HG03520 (cell line): ENCODE measurements at regions not wholly inside any gene's neighbourhood (a gene's known extent, or its start where the extent isn't known, plus 50 kb on each side); places are given as distances from the start of the nearest gene placed in this dataset.

ENCODE experiments used
- ATAC-seq: cut with Tn5 transposase; IDR thresholded peaks from one replicate; pipeline ENCODE4 v1.9.1; 2021; ENCODE audit warnings: mild to moderate bottlenecking, moderate library complexity; ENCODE audit not compliant: unreplicated experiment

- ATAC-seq = no peak
Measured at GRCh38 chr13:68696907-68697306, 1410.7 kb upstream of the ATXN8OS start.

DNA sequence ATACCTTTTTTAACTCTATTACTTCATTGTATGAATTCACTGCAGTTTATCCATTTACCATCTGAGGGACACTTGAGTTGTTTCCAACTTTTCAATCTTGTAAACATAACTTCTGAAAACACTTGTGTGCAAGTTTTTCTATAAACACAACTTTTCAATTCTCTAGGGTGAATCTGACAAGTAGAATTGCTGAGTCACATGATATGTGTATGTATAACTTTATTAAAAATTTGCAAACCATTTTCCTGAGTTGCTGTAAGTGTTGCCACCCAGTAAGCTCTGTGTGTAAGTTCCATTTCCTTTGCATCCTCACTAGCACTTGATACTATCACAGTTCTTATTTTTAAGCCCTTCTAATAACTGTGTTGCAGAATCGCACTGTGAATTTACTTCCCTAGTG is 1415.6 kb upstream of the ATXN8OS start:
- ATAC-seq = no peak

DNA sequence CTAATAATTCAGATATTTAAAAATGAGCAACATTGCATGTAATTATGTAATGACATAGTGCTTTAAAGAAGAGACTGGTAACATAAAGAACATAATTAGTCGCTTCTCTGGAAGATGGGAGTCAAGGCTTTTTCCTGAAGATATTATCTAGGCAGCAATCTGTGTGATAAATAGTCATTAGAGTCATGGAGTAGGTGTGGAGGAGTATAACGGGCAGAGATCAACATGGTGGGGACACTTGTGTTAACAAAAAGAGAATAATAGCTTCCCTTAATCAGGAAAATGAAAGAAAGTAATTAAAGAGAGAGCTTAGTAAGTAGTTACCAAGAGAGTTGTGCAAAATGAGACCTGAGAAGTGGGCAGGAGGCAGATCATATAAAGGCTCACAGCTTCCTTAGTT is 1417.1 kb upstream of the ATXN8OS start:
- no peak for ATAC-seq

GRCh38 chr13:68676513-68677115 is 1431.0 kb upstream of the ATXN8OS start:
- ATAC-seq = no peak

- no peak for ATAC-seq
Measured at GRCh38 chr13:68675209-68675608, 1432.4 kb upstream of the ATXN8OS start.

- no peak for ATAC-seq
Measured at GRCh38 chr13:68667863-68668262, 1437.7 kb upstream of the PCDH9 start.

- ATAC-seq = no peak
Measured at GRCh38 chr13:68666774-68667397, 1436.8 kb upstream of the PCDH9 start.

DNA sequence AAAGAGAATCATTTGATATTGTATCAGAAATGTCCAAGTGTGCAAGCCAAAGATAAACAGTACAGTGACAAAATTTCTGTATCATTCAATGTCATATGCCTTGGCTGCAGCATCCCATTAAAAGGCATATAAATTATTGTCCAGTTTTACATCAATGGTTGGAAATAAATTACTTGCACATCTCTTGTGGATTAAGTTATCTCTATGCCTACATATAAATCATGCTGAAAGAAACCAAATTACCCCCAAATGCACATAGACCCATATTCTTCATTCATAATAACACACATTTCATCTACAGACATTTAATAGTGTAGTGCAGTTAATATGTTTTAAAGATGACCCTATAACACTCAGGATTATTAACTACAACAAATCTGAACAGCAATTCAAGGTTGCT is 1415.7 kb upstream of the PCDH9 start:
- ATAC-seq = no peak

DNA sequence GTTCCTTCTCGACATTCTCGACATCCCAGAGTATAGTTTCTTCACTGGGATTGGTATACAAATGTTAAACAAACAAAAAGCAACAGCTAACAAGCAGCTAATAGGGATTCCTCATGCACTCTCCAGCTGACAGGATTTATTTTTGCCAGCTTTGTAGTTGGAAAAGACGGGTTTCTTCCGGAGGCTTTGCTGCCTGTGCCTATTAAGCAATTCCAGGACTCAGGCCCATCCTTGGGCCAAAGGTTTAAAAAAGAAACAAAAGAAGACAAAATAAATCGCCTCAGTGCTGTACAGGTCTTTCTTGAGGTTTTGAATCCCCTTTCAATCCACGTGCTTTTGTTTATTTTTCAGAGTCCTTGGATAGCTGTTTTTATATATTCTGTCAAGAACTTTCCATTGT is 1414.5 kb upstream of the PCDH9 start:
- ATAC-seq = no peak

GRCh38 chr13:68636784-68637183 is 1406.6 kb upstream of the PCDH9 start:
- ATAC-seq = no peak

- no peak for ATAC-seq
Measured at GRCh38 chr13:68628994-68629393, 1398.9 kb upstream of the PCDH9 start.

GRCh38 chr13:68627379-68627778 is 1397.2 kb upstream of the PCDH9 start:
- no peak for ATAC-seq

DNA sequence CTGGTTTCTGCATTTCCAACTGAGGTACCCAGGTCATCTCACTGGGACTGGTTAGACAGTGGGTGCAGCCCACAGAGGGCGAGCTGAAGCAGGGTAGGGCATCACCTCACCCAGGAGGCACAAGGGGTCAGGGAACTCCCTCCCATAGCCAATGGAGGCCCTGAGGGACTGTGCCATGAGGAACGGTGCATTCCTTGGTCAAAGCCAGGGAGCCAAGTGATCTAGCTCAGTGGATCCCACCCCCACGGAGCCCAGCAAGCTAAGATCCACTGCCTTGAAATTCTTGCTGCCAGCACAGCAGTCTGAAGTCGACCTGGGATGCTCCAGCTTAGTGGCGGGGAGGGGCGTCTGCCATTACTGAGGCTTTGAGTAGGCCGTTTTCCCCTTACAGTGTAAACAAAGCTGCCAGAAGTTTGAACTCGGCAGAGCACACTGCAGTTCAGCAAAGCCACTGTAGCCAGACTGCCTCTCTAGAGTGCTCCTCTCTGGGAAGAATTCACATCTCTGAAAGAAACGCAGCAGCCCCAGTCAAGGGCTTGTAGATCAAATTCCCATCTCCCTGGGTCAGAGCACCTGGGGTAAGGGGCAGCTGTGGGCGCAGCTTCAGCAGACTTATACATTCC is 1386.6 kb upstream of the PCDH9 start:
- no peak for ATAC-seq

DNA sequence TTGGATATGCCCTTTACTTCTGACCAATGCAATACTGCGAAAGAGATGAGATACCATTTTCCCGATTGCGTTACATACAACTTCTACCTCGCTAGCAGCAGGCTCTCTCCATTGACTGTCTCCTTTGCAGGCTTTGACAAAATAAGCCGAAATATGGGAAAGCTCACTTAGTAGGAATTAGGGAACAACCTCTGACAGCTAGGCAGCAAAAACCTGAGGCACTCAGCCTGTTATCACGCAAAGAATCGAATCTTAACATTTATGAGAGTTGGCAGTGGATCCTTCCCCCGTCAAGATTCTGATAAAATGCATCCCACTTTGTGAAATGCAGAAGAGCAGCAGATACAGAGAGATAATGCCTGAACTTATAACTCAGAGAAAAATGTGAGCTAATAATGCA is 1379.5 kb upstream of the PCDH9 start:
- ATAC-seq = no peak

GRCh38 chr13:68608147-68608546 is 1378.0 kb upstream of the PCDH9 start:
- no peak for ATAC-seq

GRCh38 chr13:68597641-68598040 is 1367.5 kb upstream of the PCDH9 start:
- no peak for ATAC-seq

DNA sequence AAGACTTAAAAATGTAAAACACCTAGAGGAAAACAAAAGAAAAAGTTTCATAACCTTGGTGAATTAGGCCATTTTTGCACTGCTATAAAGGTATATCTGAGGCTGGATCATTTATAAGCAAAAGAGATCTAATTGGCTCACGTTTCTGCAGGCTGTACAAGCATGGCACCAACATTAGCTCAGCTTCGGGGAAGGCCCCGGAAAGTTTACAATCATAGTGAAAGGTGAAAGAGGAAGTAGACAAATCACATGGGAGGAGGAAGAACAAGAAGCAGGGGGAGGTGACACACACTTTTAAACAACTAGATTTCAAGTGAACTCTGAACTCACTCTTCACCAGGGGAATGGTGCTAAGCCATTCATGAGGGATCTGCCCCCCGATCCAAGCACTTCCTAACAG is 1358.5 kb upstream of the PCDH9 start:
- ATAC-seq = peak; percentile 100

DNA sequence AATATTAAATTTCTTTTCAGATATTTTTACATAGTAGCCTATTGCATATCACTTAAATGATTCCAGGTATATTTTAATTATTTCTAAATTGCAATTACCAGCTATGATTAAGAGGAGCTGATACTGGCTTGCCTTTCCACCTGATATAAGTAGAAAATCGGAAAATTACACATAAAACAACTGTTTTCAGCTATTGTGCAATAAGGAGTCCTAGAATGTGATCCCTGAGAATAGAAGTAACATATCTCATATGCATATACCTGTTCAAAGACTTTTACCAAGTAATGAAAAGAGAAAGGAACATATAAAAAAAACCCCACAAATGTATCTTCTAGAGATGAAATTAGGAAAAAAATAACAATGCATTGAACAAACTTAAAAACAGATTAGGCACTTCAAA is 1354.6 kb upstream of the PCDH9 start:
- no peak for ATAC-seq

GRCh38 chr13:68574053-68574452 is 1343.9 kb upstream of the PCDH9 start:
- no peak for ATAC-seq

DNA sequence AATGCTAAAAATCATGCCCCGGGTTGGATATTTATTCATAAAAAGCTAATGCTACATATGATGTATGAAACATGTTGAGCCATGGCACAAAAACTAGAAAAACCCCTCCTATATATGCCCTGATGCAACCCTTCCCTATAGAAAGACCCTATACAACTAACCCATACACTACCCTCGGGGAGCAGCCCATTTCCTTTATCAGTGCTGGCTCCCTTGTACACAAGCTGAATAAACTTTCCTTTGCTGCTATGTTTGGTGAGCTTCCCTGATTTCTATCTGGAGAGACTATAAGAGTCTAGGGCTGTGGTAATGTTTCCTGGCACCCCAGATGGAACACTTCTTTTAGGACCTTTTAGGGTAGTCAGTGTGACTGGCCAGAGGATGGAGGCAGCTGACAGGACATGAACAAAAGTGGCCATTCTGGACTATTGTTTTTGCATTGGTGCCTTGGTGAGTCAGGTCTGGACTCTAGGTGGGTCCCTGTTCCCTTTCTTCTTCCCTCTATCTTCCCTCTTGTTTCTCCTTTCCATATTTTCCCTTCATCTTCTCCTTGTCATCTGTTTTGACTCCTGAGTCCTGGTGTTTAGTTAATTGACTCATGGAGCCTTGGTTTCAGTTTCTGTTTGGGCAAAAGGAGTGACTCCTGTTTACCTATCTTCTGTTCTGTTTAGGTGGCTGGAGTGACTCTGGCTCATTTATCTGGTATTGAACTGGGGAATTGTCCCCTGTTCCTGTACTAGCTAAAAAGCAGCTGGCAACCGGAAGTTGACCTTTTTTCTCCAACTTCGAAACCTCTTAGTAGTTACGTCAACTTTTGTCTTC is 1321.8 kb upstream of the PCDH9 start:
- ATAC-seq = peak; percentile 55

- ATAC-seq = peak; percentile 62
Measured at GRCh38 chr13:68550330-68550729, 1320.2 kb upstream of the PCDH9 start.

- no peak for ATAC-seq
Measured at GRCh38 chr13:68540244-68540643, 1310.1 kb upstream of the PCDH9 start.
